DOHH2 (cell line): ENCODE measurements at regions not wholly inside any gene's neighbourhood (a gene's known extent, or its start where the extent isn't known, plus 50 kb on each side); places are given as distances from the start of the nearest gene placed in this dataset.
"Not testable (repeated sequence)": the region's sequence is repeated elsewhere in the genome, so short reads cannot be mapped to it uniquely, and the experiment has no call there.

Experiments used
- EZH2phosphoT487 ChIP-seq: fragments of 200-600 bp; sonication (generic); IDR thresholded peaks from 2 replicates; pipeline ENCODE4 v1.6.1; 2017; ENCODE audit warnings: borderline replicate concordance, mild to moderate bottlenecking, antibody characterized with exemption, low read length, moderate library complexity, mixed read lengths
- TF ChIP-seq, protein P1 (sequence below): fragments of 200-600 bp; sonication (generic); IDR thresholded peaks from one replicate; pipeline ENCODE4 v1.5.1; 2014; ENCODE audit warnings: antibody characterized with exemption, mild to moderate bottlenecking, low read depth, low read length; ENCODE audit not compliant: poor library complexity, severe bottlenecking

DNA sequence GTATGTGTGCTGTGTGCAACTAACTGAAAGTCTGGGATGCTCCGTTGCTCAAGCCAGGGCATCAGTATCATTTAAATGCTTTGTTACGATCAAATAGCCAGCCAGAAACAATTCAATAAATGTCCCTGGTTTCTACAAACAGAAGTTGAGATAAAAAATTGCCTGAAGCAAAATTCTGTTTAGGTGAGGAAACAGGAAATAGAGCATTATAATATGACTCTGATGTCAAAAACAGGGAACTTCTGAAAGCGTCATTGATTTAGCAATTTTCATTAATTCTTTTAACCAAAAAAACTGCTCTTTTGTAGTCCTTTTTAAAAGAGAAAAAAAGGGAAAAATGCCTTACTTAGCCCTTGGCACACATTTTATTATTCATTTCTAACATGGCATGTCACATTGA is 174.7 kb downstream of the POTEB3 start:
- TF ChIP-seq, protein P1, sequence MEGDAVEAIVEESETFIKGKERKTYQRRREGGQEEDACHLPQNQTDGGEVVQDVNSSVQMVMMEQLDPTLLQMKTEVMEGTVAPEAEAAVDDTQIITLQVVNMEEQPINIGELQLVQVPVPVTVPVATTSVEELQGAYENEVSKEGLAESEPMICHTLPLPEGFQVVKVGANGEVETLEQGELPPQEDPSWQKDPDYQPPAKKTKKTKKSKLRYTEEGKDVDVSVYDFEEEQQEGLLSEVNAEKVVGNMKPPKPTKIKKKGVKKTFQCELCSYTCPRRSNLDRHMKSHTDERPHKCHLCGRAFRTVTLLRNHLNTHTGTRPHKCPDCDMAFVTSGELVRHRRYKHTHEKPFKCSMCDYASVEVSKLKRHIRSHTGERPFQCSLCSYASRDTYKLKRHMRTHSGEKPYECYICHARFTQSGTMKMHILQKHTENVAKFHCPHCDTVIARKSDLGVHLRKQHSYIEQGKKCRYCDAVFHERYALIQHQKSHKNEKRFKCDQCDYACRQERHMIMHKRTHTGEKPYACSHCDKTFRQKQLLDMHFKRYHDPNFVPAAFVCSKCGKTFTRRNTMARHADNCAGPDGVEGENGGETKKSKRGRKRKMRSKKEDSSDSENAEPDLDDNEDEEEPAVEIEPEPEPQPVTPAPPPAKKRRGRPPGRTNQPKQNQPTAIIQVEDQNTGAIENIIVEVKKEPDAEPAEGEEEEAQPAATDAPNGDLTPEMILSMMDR: not testable (repeated sequence)
- TF ChIP-seq EZH2phosphoT487: not testable (repeated sequence)
